K562 (cell line): ENCODE measurements at regions not wholly inside any gene's neighbourhood (a gene's known extent, or its start where the extent isn't known, plus 50 kb on each side); places are given as distances from the start of the nearest gene placed in this dataset.

Experiments
- ATAC-seq: fragments of 200-7000 bp; cut with Tn5 transposase; 3 replicates; pipeline ENCODE4 v1.9.1; 2020; ENCODE audit warnings: moderate library complexity
- BruUV-seq: library from RNA; stranded (reverse); fragments of 400-500 nt; replicated peaks from 2 replicates; lab custom pipeline; 2021; lab: Mats Ljungman, UMichigan
- CTCF ChIA-PET: fragments of 300-600 bp; formaldehyde crosslinking; extraction: SDS; loops from one replicate; lab custom pipeline; 2021; ENCODE audit warnings: low intra/inter-chr PET ratio; lab: Yijun Ruan, JAX
- POLR2A ChIA-PET: fragments of 300-600, 350-650 bp; sonication (Branson Sonifier 250); formaldehyde crosslinking; extraction: SDS; loops from one replicate; lab custom pipeline; 2021; ENCODE audit warnings: antibody characterized with exemption, inconsistent platforms; lab: Yijun Ruan, JAX
- DNase-seq, 4 experiments: peaks; one replicate each; pipeline versions ENCODE4 v3.0.0 to v3.0.0-alpha.2; 2011 to 2018; ENCODE audit warnings: low spot score in 3 of 4, mixed read lengths in 3 of 4; ENCODE audit errors: extremely low read depth in 1 of 4
- FAIRE-seq: peaks from 2 replicates; lab custom pipeline; 2011; peaks lifted over from hg19 to GRCh38; lab: Jason Lieb, UNC
- H2AFZ ChIP-seq: 2 replicates; pipeline ENCODE4 v1.6.0; 2011; ENCODE audit warnings: low read depth, low read length, control low read depth, inconsistent platforms
- H3K27ac ChIP-seq: fragments of 200-600 bp; 3 replicates; pipeline ENCODE4 v1.8.0; 2011; ENCODE audit warnings: low read depth, mild to moderate bottlenecking, control low read depth, inconsistent platforms, low read length, moderate library complexity, mixed read lengths; ENCODE audit errors: extremely low read depth
- H3K27me3 ChIP-seq, 2 experiments: fragments of 300-600 bp in 1 of 2; 2 replicates in 1 of 2; 3 replicates in 1 of 2; pipeline versions ENCODE4 v1.6.0 to v1.8.0; 2011; ENCODE audit warnings: inconsistent platforms in 2 of 2, low read length in 2 of 2, mild to moderate bottlenecking in 1 of 2, mixed read lengths in 1 of 2, moderate library complexity in 1 of 2; ENCODE audit not compliant: control insufficient read depth in 2 of 2, insufficient read depth in 2 of 2
- H3K36me3 ChIP-seq: fragments of 300-600 bp; 3 replicates; pipeline ENCODE4 v1.8.0; 2011; ENCODE audit warnings: mild to moderate bottlenecking, low read length, inconsistent platforms; ENCODE audit not compliant: control insufficient read depth, insufficient read depth
- H3K4me1 ChIP-seq, 2 experiments: fragments of 200-600 bp in 1 of 2; replicated peaks in 1 of 2; 2 replicates in 1 of 2; 3 replicates in 1 of 2; pipeline versions ENCODE4 v1.5.1 to v1.8.0; 2011; ENCODE audit warnings: inconsistent platforms in 2 of 2, low read length in 2 of 2, mild to moderate bottlenecking in 1 of 2, mixed read lengths in 1 of 2, moderate library complexity in 1 of 2; ENCODE audit not compliant: control insufficient read depth in 2 of 2, insufficient read depth in 2 of 2
- H3K4me2 ChIP-seq: 2 replicates; pipeline ENCODE4 v1.6.1; 2011; ENCODE audit warnings: low read length, control low read depth, inconsistent platforms, mixed read lengths; ENCODE audit not compliant: insufficient read depth
- H3K4me3 ChIP-seq: fragments of 200-600 bp; sonication (generic), shearing (Covaris generic); 2 replicates; pipeline ENCODE4 v1.5.1; 2016; ENCODE audit warnings: control low read depth, inconsistent platforms
- H3K79me2 ChIP-seq: fragments of 200-600 bp; 3 replicates; pipeline ENCODE4 v1.8.0; 2011; ENCODE audit warnings: low read length, inconsistent platforms; ENCODE audit not compliant: control insufficient read depth, insufficient read depth
- H3K9ac ChIP-seq, 2 experiments: 2 replicates each; pipeline versions ENCODE4 v1.6.0 to v1.6.1; 2011; ENCODE audit warnings: low read depth in 2 of 2, low read length in 2 of 2, control low read depth in 1 of 2, inconsistent platforms in 1 of 2, mild to moderate bottlenecking in 1 of 2, mixed read lengths in 1 of 2; ENCODE audit not compliant: insufficient read depth in 1 of 2
- H3K9me1 ChIP-seq: one replicate; pipeline ENCODE4 v1.6.0; 2011; ENCODE audit warnings: inconsistent platforms, mild to moderate bottlenecking, low read length, moderate library complexity; ENCODE audit not compliant: control insufficient read depth, insufficient read depth
- H3K9me3 ChIP-seq: replicated peaks from 2 replicates; pipeline ENCODE4 v1.5.1; 2011; ENCODE audit warnings: low read depth, low read length, inconsistent platforms; ENCODE audit not compliant: control insufficient read depth, insufficient read depth
- H4K20me1 ChIP-seq: replicated peaks from 2 replicates; pipeline ENCODE4 v1.6.1; 2011; ENCODE audit warnings: low read length, inconsistent platforms, mixed read lengths; ENCODE audit not compliant: control insufficient read depth, insufficient read depth
- CSDE1 ChIP-seq, 2 experiments: fragments of 450-650 bp; IDR thresholded peaks; 2 replicates each; pipeline ENCODE4 v1.6.1; 2016; ENCODE audit warnings: mild to moderate bottlenecking in 1 of 2
- CTCFL ChIP-seq: IDR thresholded peaks from 2 replicates; pipeline ENCODE4 v1.6.1; 2011; ENCODE audit warnings: borderline replicate concordance, low read depth, mild to moderate bottlenecking, moderate library complexity, low read length; ENCODE audit not compliant: insufficient read depth, poor library complexity, severe bottlenecking
- E2F5 ChIP-seq: sonication (generic); formaldehyde crosslinking; IDR thresholded peaks from 2 replicates; pipeline ENCODE4 v1.8.0; 2022; ENCODE audit warnings: mild to moderate bottlenecking, missing genetic modification reagents
- HMBOX1 ChIP-seq: sonication (generic); IDR thresholded peaks from 2 replicates; pipeline ENCODE4 v1.6.1; 2016
- NR0B1 ChIP-seq: fragments of 450-650 bp; IDR thresholded peaks from one replicate; pipeline ENCODE4 v1.6.1; 2018; ENCODE audit warnings: mild to moderate bottlenecking, moderate library complexity; ENCODE audit not compliant: partially characterized antibody
- PRDM10 ChIP-seq: fragments of 450-650 bp; IDR thresholded peaks from 2 replicates; pipeline ENCODE4 v1.6.1; 2018; ENCODE audit not compliant: partially characterized antibody
- TAF9B ChIP-seq: fragments of 450-650 bp; IDR thresholded peaks from 2 replicates; pipeline ENCODE4 v1.6.1; 2018; ENCODE audit warnings: mild to moderate bottlenecking; ENCODE audit not compliant: partially characterized antibody
- TOE1 ChIP-seq, 2 experiments: fragments of 450-650 bp in 1 of 2; sonication (generic) in 1 of 2; formaldehyde crosslinking in 1 of 2; IDR thresholded peaks; 2 replicates each; pipeline versions ENCODE4 v1.7.1 to v1.8.0; 2016 to 2022; ENCODE audit warnings: borderline replicate concordance in 2 of 2, mild to moderate bottlenecking in 2 of 2, antibody characterized with exemption in 1 of 2, inconsistent platforms in 1 of 2, low read depth in 1 of 2, missing genetic modification reagents in 1 of 2, moderate library complexity in 1 of 2
- ZNF75A ChIP-seq: fragments of 450-650 bp; formaldehyde crosslinking; IDR thresholded peaks from 2 replicates; pipeline ENCODE4 v1.4.0; 2020; ENCODE audit warnings: mild to moderate bottlenecking
- WGBS: fragments of 100-300 bp; shearing (Covaris generic); methylation state at CpG from one replicate; pipeline ENCODE4 v1.1.6; 2016; ENCODE audit warnings: low coverage, mixed read lengths; ENCODE audit not compliant: insufficient coverage; ENCODE audit errors: missing lambda C conversion rate; 5-methylcytosine and 5-hydroxymethylcytosine counted together
- in situ Hi-C: fragments of 300-500 bp; cut with MboI; formaldehyde crosslinking; loops from 4 replicates; pipeline ENCODE4 v1.15.0; 2018; ENCODE audit warnings: inconsistent platforms, mixed read lengths
- intact Hi-C: fragments of 100-400 bp; cut with micrococcal nuclease; formaldehyde crosslinking; loops from 2 replicates; pipeline ENCODE4 v1.14.2; 2022

GRCh38 chr20:48012401-48012974, 227.2 kb upstream of the SULF2 start:
- ATAC-seq = no peak
- no peak overlapping the region for H3K4me2 ChIP-seq
- no peak overlapping the region for H3K9ac ChIP-seq
- BruUV-seq = no TSS peak
- no peaks in the 10 kb centered on the region for H4K20me1 ChIP-seq
- ChIA-PET POLR2A (no interaction called here), CTCF (no interaction called here)
- WGBS = 0% methylated on average over 2 of the region's 2 CpGs
- no peaks in the 10 kb centered on the region for H3K9me3 ChIP-seq
- intact Hi-C loops (no loop called here), in situ Hi-C loops (no loop called here)
- H3K27ac ChIP-seq = no peak overlapping the region
- H3K9me1 ChIP-seq = no peaks in the 10 kb centered on the region
- no peak overlapping the region for H3K4me3 ChIP-seq
- H2AFZ ChIP-seq = no peak overlapping the region
- peak in 1 of 4 experiments; percentile 17 for DNase-seq
- no peaks in the 10 kb centered on the region for H3K4me1 ChIP-seq
- H3K36me3 ChIP-seq = no peaks in the 10 kb centered on the region
- H3K79me2 ChIP-seq = no peaks in the 10 kb centered on the region
- no peak for FAIRE-seq
- no peaks in the 10 kb centered on the region for H3K27me3 ChIP-seq
- TF ChIP-seq PRDM10 = no peak
- no peak for TF ChIP-seq CSDE1 (IDR thresholded peaks at IDR 0.05)
- no peak for TF ChIP-seq TAF9B
- TF ChIP-seq TOE1 (IDR thresholded peaks at IDR 0.05; ENCODE audit: borderline replicate concordance) = no peak
- no peak for TF ChIP-seq TOE1 (CRISPR knock-in tag; IDR thresholded peaks at IDR 0.05; ENCODE audit: borderline replicate concordance, low read depth)
- no peak for TF ChIP-seq E2F5 (CRISPR knock-in tag)
- peak; percentile 9 for TF ChIP-seq CTCFL
- no peak for TF ChIP-seq HMBOX1
- TF ChIP-seq NR0B1 = no peak
- no peak for TF ChIP-seq ZNF75A
